ENCODE measurements at regions not wholly inside any gene's neighbourhood (a gene's known extent, or its start where the extent isn't known, plus 50 kb on each side); places are given as distances from the start of the nearest gene placed in this dataset.

- intact Hi-C loops (cut with DNase I, micrococcal nuclease) = no loop called here
- Histone ChIP-seq H3K4me1 (ENCODE audit: low read depth) (no peaks in the 10 kb centered on the region), H3K36me3 (ENCODE audit: low read depth) (no peaks in the 10 kb centered on the region), H3K9me3 (no peaks in the 10 kb centered on the region), H3K4me3 (no peak overlapping the region)
- DNase-seq = no peak
- no peak for TF ChIP-seq CTCF (IDR thresholded peaks at IDR 0.05)
- no peak for ATAC-seq
These were observed 216.2 kb upstream of the PLEKHG7 start for GRCh38 chr12:92486443-92487137.

GRCh38 chr12:92485351-92486348 is 217.1 kb upstream of the PLEKHG7 start:
- Histone ChIP-seq H3K9me3 (no peaks in the 10 kb centered on the region), H3K4me1 (ENCODE audit: low read depth) (no peaks in the 10 kb centered on the region), H3K36me3 (ENCODE audit: low read depth) (no peaks in the 10 kb centered on the region), H3K4me3 (no peak overlapping the region)
- no peak for TF ChIP-seq CTCF (IDR thresholded peaks at IDR 0.05)
- no peak for ATAC-seq
- intact Hi-C loops (cut with DNase I, micrococcal nuclease) = no loop called here
- DNase-seq = no peak

GRCh38 chr12:92482599-92482998 is 220.2 kb upstream of the PLEKHG7 start:
- no peak overlapping the region for H3K4me3 ChIP-seq
- DNase-seq (no peak), ATAC-seq (no peak)
- TF ChIP-seq CTCF (IDR thresholded peaks at IDR 0.05) = no peak
- no peaks in the 10 kb centered on the region for H3K4me1 ChIP-seq (ENCODE audit: low read depth)
- no peaks in the 10 kb centered on the region for H3K36me3 ChIP-seq (ENCODE audit: low read depth)
- no peaks in the 10 kb centered on the region for H3K9me3 ChIP-seq
- intact Hi-C loops (cut with DNase I, micrococcal nuclease) = no loop called here

- DNase-seq = no peak
- Histone ChIP-seq H3K36me3 (ENCODE audit: low read depth) (no peaks in the 10 kb centered on the region), H3K4me1 (ENCODE audit: low read depth) (no peaks in the 10 kb centered on the region), H3K4me3 (no peak overlapping the region), H3K9me3 (no peaks in the 10 kb centered on the region)
- TF ChIP-seq CTCF (IDR thresholded peaks at IDR 0.05) = no peak
- no peak for ATAC-seq
- intact Hi-C loops (cut with DNase I, micrococcal nuclease) = no loop called here
These were observed 221.7 kb upstream of the PLEKHG7 start for GRCh38 chr12:92481066-92481465.

GRCh38 chr12:92478692-92479091 is 224.1 kb upstream of the PLEKHG7 start:
- Histone ChIP-seq H3K9me3 (no peaks in the 10 kb centered on the region), H3K4me1 (ENCODE audit: low read depth) (no peaks in the 10 kb centered on the region), H3K4me3 (no peak overlapping the region), H3K36me3 (ENCODE audit: low read depth) (no peaks in the 10 kb centered on the region)
- intact Hi-C loops (cut with DNase I, micrococcal nuclease) = no loop called here
- DNase-seq = no peak
- no peak for ATAC-seq
- TF ChIP-seq CTCF (IDR thresholded peaks at IDR 0.05) = no peak

All from mucosa of descending colon (tissue), 3 donors.